Neural cell (in vitro differentiated cells): ENCODE measurements at regions not wholly inside any gene's neighbourhood (a gene's known extent, or its start where the extent isn't known, plus 50 kb on each side); places are given as distances from the start of the nearest gene placed in this dataset.

Experiments
- CTCF ChIP-seq: fragments of 450-650 bp; IDR thresholded peaks from 2 replicates; pipeline ENCODE4 v1.5.1; 2014; ENCODE audit warnings: antibody characterized with exemption, mild to moderate bottlenecking, moderate library complexity; ENCODE audit not compliant: poor library complexity, severe bottlenecking
- EP300 ChIP-seq: fragments of 450-650 bp; conservative IDR thresholded peaks from 2 replicates; pipeline ENCODE4 v1.6.1; 2014; ENCODE audit warnings: antibody characterized with exemption, mild to moderate bottlenecking, moderate library complexity; ENCODE audit not compliant: poor library complexity, severe bottlenecking
- EZH2 ChIP-seq: fragments of 200-600, 300-800 bp; shearing (Covaris generic), sonication (generic); IDR thresholded peaks from 2 replicates; pipeline ENCODE4 v1.6.1; 2014; ENCODE audit warnings: antibody characterized with exemption, low read length, borderline replicate concordance, mild to moderate bottlenecking; ENCODE audit not compliant: insufficient read depth, poor library complexity, severe bottlenecking
- POLR2AphosphoS5 ChIP-seq: IDR thresholded peaks from 2 replicates; pipeline ENCODE4 v1.6.1; 2012
- RAD21 ChIP-seq: fragments of 450-650 bp; conservative IDR thresholded peaks from 2 replicates; pipeline ENCODE4 v1.6.1; 2014; ENCODE audit warnings: antibody characterized with exemption, mild to moderate bottlenecking, moderate library complexity
- REST ChIP-seq: IDR thresholded peaks from 2 replicates; pipeline ENCODE4 v1.6.1; 2012; ENCODE audit warnings: borderline replicate concordance
- SMC3 ChIP-seq: fragments of 450-650 bp; conservative IDR thresholded peaks from 2 replicates; pipeline ENCODE4 v1.6.1; 2014; ENCODE audit warnings: antibody characterized with exemption, mild to moderate bottlenecking, moderate library complexity; ENCODE audit not compliant: poor library complexity
- TAF1 ChIP-seq: IDR thresholded peaks from 2 replicates; pipeline ENCODE4 v1.6.1; 2012; ENCODE audit warnings: low read depth

GRCh38 chr21:15453261-15453660, 276.5 kb upstream of the USP25 start:
- TF ChIP-seq POLR2AphosphoS5, result no peak
- TF ChIP-seq CTCF, result no peak
- no peak for TF ChIP-seq REST
- TF ChIP-seq EP300, result no peak
- TF ChIP-seq RAD21, result no peak
- no peak for TF ChIP-seq SMC3
- TF ChIP-seq TAF1, result no peak
- TF ChIP-seq EZH2, result no peak
